Stimulated activated naive CD4-positive, alpha-beta T cell (primary cell): ENCODE measurements at regions not wholly inside any gene's neighbourhood (a gene's known extent, or its start where the extent isn't known, plus 50 kb on each side); places are given as distances from the start of the nearest gene placed in this dataset.

Experiments used
- DNase-seq, 6 experiments: peaks; one replicate each; lab custom pipeline; 2025; lab: John Stamatoyannopoulos, UW

GRCh38 chr17:17398188-17398942 lies 78.4 kb upstream of the MED9 start:
- DNase-seq = no peak

- no peak for DNase-seq
Measured at GRCh38 chr17:17398943-17399926, 77.6 kb upstream of the MED9 start.

- DNase-seq = no peak
Measured at GRCh38 chr17:17400070-17400469, 76.7 kb upstream of the MED9 start.

- no peak for DNase-seq
Measured at GRCh38 chr17:17400566-17401184, 76.1 kb upstream of the MED9 start.

GRCh38 chr17:17401271-17401781 lies 75.5 kb upstream of the MED9 start:
- no peak for DNase-seq

- no peak for DNase-seq
Measured at GRCh38 chr17:17402558-17402957, 74.2 kb upstream of the MED9 start.

GRCh38 chr17:17403065-17403464 lies 73.7 kb upstream of the MED9 start:
- no peak for DNase-seq

- peak; percentile 5 to 63 (median 34) for DNase-seq
Measured at GRCh38 chr17:17403899-17404576, 72.8 kb upstream of the MED9 start.

- DNase-seq = no peak
Measured at GRCh38 chr17:17405673-17406072, 71.1 kb upstream of the MED9 start.

GRCh38 chr17:17406225-17406624 lies 70.6 kb upstream of the MED9 start:
- no peak for DNase-seq

GRCh38 chr17:17408236-17408794 lies 68.5 kb upstream of the MED9 start:
- DNase-seq = no peak

GRCh38 chr17:17410357-17410756 lies 66.4 kb upstream of the MED9 start:
- no peak for DNase-seq

- no peak for DNase-seq
Measured at GRCh38 chr17:17411692-17412091, 65.1 kb upstream of the MED9 start.

GRCh38 chr17:17412326-17412725 lies 64.5 kb upstream of the MED9 start:
- DNase-seq = no peak

- no peak for DNase-seq
Measured at GRCh38 chr17:17413215-17413792, 63.5 kb upstream of the MED9 start.

GRCh38 chr17:17413821-17414220 lies 63.0 kb upstream of the MED9 start:
- DNase-seq = no peak

GRCh38 chr17:17414341-17414805 lies 62.4 kb upstream of the MED9 start:
- no peak for DNase-seq

GRCh38 chr17:17415006-17415405 lies 61.8 kb upstream of the MED9 start:
- no peak for DNase-seq

GRCh38 chr17:17416007-17416399 lies 60.8 kb upstream of the MED9 start:
- DNase-seq = peak in 1 of 6 experiments; percentile 18

GRCh38 chr17:17416400-17417360 lies 60.1 kb upstream of the MED9 start:
- DNase-seq = peak in 2 of 6 experiments; percentile 4 to 15
